OCI-LY3 (cell line): ENCODE measurements at regions not wholly inside any gene's neighbourhood (a gene's known extent, or its start where the extent isn't known, plus 50 kb on each side); places are given as distances from the start of the nearest gene placed in this dataset.

Experiments used
- H2AFZ ChIP-seq: fragments of 200-600, 300-600 bp; shearing (Covaris generic); 2 replicates; pipeline ENCODE4 v1.6.0; 2014; ENCODE audit warnings: antibody characterized with exemption, low read depth, low read length
- H3K27ac ChIP-seq: fragments of 200-600, 300-600 bp; sonication (generic); 2 replicates; pipeline ENCODE4 v1.5.1; 2014; ENCODE audit warnings: mild to moderate bottlenecking, low read length, moderate library complexity, mixed read lengths
- H3K27me3 ChIP-seq: fragments of 200-600, 300-600 bp; sonication (generic); 2 replicates; pipeline ENCODE4 v1.6.1; 2014; ENCODE audit warnings: low read depth, low read length, mixed read lengths
- H3K36me3 ChIP-seq: fragments of 200-600, 300-600 bp; sonication (generic); replicated peaks from 2 replicates; pipeline ENCODE3; 2014; ENCODE audit warnings: low read depth, low read length, mixed read lengths
- H3K4me1 ChIP-seq: fragments of 300-600, 200-600 bp; sonication (generic); 2 replicates; pipeline ENCODE4 v1.6.1; 2014; ENCODE audit warnings: low read length, mixed read lengths
- H3K4me2 ChIP-seq: fragments of 200-600, 300-600 bp; sonication (generic); 2 replicates; pipeline ENCODE4 v1.6.1; 2014; ENCODE audit warnings: low read length, mixed read lengths
- H3K4me3 ChIP-seq: fragments of 300-600, 200-600 bp; sonication (generic); 2 replicates; pipeline ENCODE4 v1.5.1; 2014; ENCODE audit warnings: antibody characterized with exemption, mild to moderate bottlenecking, low read length, moderate library complexity
- H3K79me2 ChIP-seq: fragments of 300-600, 200-600 bp; shearing (Covaris generic); 2 replicates; pipeline ENCODE4 v1.6.1; 2014; ENCODE audit warnings: mild to moderate bottlenecking, low read length, mixed read lengths
- H3K9ac ChIP-seq: fragments of 300-600, 200-600 bp; shearing (Covaris generic); 2 replicates; pipeline ENCODE4 v1.6.0; 2014; ENCODE audit warnings: mild to moderate bottlenecking, low read length, moderate library complexity
- H3K9me3 ChIP-seq: fragments of 200-600, 300-600 bp; shearing (Covaris generic); 2 replicates; pipeline ENCODE4 v1.6.1; 2014; ENCODE audit warnings: low read length, mixed read lengths; ENCODE audit not compliant: insufficient read depth
- H4K20me1 ChIP-seq: fragments of 200-600, 300-600 bp; sonication (generic); 2 replicates; pipeline ENCODE4 v1.6.1; 2016; ENCODE audit warnings: low read length, mixed read lengths; ENCODE audit not compliant: insufficient read depth
- CTCF ChIP-seq: fragments of 200-600, 300-600 bp; sonication (generic); IDR thresholded peaks from 2 replicates; pipeline ENCODE4 v1.5.1; 2014; ENCODE audit warnings: antibody characterized with exemption, low read length, low read depth
- EZH2phosphoT487 ChIP-seq: fragments of 200-600 bp; shearing (Covaris generic); IDR thresholded peaks from 2 replicates; pipeline ENCODE4 v1.6.1; 2018; ENCODE audit warnings: antibody characterized with exemption, mixed run types, low read depth

DNA sequence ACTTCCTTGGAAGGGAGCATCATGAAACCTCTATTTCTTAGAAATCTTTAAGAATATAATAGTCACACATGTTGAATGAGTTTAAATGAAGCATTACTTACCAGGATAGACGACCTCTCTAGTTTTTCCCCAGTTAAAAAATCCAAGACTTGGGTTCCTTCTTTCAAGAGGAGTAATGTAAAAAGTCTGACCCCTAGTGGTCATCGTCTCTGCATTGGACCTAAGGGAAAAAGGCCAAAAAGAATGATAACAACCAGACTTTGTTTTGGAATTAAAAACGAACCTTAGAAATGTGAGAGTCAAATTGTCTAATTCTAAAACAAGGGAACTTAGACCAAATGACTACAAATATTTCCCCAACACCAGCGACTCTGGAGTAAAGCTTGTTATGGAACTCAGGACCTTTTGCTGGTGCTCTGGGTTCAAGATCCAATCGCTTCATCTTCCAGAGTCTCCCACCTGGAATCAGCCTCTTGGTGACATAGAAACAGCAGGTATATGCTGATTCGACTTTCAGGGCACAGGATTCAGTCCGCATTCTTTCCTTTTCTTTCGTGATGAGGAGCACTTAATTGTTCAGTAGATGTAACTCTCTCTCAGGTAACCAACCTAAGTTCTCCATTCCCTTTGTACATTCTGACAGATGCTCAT lies 214.8 kb upstream of the TPRG1 start:
- peak overlapping the region; percentile 20; the same call in 1 of the 2 replicates for H3K9ac ChIP-seq
- H3K27ac ChIP-seq: peak overlapping the region; percentile 13; the same call in 1 of the 2 replicates
- H3K79me2 ChIP-seq: no peaks in the 10 kb centered on the region
- H4K20me1 ChIP-seq: no peaks in the 10 kb centered on the region
- H3K36me3 ChIP-seq: no peaks in the 10 kb centered on the region
- H3K4me3 ChIP-seq: no peak overlapping the region
- no peaks in the 10 kb centered on the region for H3K9me3 ChIP-seq
- TF ChIP-seq CTCF (peak; percentile 87), EZH2phosphoT487 (no peak)
- no peaks in the 10 kb centered on the region for H3K27me3 ChIP-seq
- H3K4me2 ChIP-seq: peak overlapping the region; percentile 26
- H2AFZ ChIP-seq: no peak overlapping the region
- peaks cover 53% of the 10 kb centered on the region for H3K4me1 ChIP-seq

GRCh38 chr3:188959013-188959412 lies 212.8 kb upstream of the TPRG1 start:
- no peaks in the 10 kb centered on the region for H3K79me2 ChIP-seq
- TF ChIP-seq CTCF (no peak), EZH2phosphoT487 (no peak)
- no peaks in the 10 kb centered on the region for H4K20me1 ChIP-seq
- peaks cover 33% of the 10 kb centered on the region for H3K4me1 ChIP-seq
- H3K9ac ChIP-seq: no peak overlapping the region
- H3K27ac ChIP-seq: no peak overlapping the region
- no peak overlapping the region for H3K4me2 ChIP-seq
- no peak overlapping the region for H2AFZ ChIP-seq
- H3K9me3 ChIP-seq: no peaks in the 10 kb centered on the region
- H3K36me3 ChIP-seq: no peaks in the 10 kb centered on the region
- H3K27me3 ChIP-seq: no peaks in the 10 kb centered on the region
- H3K4me3 ChIP-seq: no peak overlapping the region

GRCh38 chr3:188962253-188963247 lies 209.2 kb upstream of the TPRG1 start:
- Histone ChIP-seq H4K20me1 (no peaks in the 10 kb centered on the region), H3K79me2 (no peaks in the 10 kb centered on the region), H2AFZ (no peak overlapping the region), H3K9ac (no peak overlapping the region), H3K27me3 (no peaks in the 10 kb centered on the region), H3K4me3 (no peak overlapping the region), H3K9me3 (no peaks in the 10 kb centered on the region), H3K4me2 (no peak overlapping the region), H3K36me3 (no peaks in the 10 kb centered on the region), H3K4me1 (no peaks in the 10 kb centered on the region), H3K27ac (no peak overlapping the region)
- TF ChIP-seq EZH2phosphoT487 (no peak), CTCF (no peak)

DNA sequence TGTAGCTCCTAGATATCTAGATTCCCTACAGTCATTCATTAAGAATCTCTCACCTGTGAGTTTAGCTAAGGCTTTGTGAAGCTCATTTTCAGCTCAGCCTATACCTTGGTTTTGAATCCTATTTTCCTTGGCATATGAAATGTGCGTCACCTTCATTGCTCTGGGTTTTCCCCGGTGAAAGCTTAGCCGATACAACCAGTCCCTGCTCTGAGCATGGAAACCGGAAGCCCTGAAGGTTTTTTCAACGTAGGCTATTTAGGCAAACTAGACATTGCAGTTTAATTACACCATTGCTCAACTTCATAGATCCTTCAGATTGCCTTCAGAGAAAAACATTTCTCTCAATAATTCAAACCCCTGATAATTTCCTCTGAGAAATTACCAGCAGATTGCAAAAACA lies 206.8 kb upstream of the TPRG1 start:
- Histone ChIP-seq H2AFZ (no peak overlapping the region), H3K4me3 (no peak overlapping the region), H3K79me2 (no peaks in the 10 kb centered on the region), H3K36me3 (no peaks in the 10 kb centered on the region), H4K20me1 (no peaks in the 10 kb centered on the region), H3K9me3 (no peaks in the 10 kb centered on the region), H3K27me3 (no peaks in the 10 kb centered on the region), H3K27ac (no peak overlapping the region), H3K9ac (no peak overlapping the region), H3K4me2 (no peak overlapping the region), H3K4me1 (no peaks in the 10 kb centered on the region)
- no peak for TF ChIP-seq EZH2phosphoT487
- no peak for TF ChIP-seq CTCF
